ENCODE measurements at regions not wholly inside any gene's neighbourhood (a gene's known extent, or its start where the extent isn't known, plus 50 kb on each side); places are given as distances from the start of the nearest gene placed in this dataset.

DNA sequence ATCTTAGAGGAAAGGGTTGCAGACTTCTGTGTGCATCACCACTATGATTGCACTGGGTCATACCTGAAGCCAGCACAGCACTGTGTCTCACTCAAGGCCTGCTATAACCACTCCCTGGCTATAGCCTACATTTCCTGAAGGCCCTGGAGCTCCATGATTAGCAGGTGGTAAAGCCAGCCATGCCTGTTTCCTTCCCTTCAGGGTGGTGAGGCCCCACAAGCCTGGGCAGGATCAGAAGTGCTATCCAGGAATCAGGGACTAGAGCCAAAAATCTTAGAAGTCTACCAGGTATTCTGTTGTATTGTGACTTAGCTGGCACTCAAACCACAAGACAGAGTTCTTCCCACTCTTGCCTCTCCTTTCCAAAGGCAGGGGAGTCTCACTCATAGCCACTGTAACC, 734.6 kb downstream of the GLUD2 start:
- TF ChIP-seq, protein P1, sequence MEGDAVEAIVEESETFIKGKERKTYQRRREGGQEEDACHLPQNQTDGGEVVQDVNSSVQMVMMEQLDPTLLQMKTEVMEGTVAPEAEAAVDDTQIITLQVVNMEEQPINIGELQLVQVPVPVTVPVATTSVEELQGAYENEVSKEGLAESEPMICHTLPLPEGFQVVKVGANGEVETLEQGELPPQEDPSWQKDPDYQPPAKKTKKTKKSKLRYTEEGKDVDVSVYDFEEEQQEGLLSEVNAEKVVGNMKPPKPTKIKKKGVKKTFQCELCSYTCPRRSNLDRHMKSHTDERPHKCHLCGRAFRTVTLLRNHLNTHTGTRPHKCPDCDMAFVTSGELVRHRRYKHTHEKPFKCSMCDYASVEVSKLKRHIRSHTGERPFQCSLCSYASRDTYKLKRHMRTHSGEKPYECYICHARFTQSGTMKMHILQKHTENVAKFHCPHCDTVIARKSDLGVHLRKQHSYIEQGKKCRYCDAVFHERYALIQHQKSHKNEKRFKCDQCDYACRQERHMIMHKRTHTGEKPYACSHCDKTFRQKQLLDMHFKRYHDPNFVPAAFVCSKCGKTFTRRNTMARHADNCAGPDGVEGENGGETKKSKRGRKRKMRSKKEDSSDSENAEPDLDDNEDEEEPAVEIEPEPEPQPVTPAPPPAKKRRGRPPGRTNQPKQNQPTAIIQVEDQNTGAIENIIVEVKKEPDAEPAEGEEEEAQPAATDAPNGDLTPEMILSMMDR (conservative IDR thresholded peaks at IDR 0.05 in 1 of 2, IDR thresholded peaks at IDR 0.05 in 1 of 2; ENCODE audit: extremely low read depth in 1 of 2, insufficient read depth in 1 of 2, low read depth in 1 of 2, low read length in 2 of 2) = no peak
- TF ChIP-seq EZH2 (IDR thresholded peaks at IDR 0.05; ENCODE audit: borderline replicate concordance, low read length) = no peak

Data from mammary epithelial cell (primary cell).